ENCODE measurements at regions not wholly inside any gene's neighbourhood (a gene's known extent, or its start where the extent isn't known, plus 50 kb on each side); places are given as distances from the start of the nearest gene placed in this dataset.

DNA sequence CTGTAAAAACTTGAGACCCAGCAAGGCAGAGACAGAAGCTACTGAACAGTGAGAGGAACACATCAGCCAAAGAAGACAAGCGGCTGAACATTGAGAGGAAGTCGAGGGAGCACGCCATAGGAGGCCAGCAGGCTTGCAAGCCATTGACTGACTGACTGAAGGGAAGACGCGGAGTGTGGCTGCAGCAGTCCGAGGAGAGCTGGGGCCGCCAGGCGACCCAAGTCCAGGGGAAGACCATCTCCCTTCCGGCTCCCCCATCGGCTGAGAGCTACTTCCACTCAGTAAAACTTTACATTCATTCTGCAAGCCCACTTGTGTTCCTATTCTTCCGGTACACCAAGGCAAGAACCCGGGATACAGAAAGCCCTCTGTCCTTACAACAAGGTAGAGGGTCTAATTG lies 167.3 kb upstream of the MBL2 start:
- intact Hi-C loops (cut with DNase I) = no loop called here
- WGBS, 2 donors = 88 to 89% methylated on average over 10 to 12 of the region's 12 CpGs
- no peaks in the 10 kb centered on the region for H3K9me3 ChIP-seq
- H3K36me3 ChIP-seq = no peaks in the 10 kb centered on the region
- no peak overlapping the region for H3K27ac ChIP-seq
- peaks cover 0 to 17% (median 0%) of the 10 kb centered on the region in 3 donors for H3K4me1 ChIP-seq
- TF ChIP-seq CTCF (IDR thresholded peaks at IDR 0.05) = no peak
- no peak for TF ChIP-seq POLR2A (IDR thresholded peaks at IDR 0.05)
- no peak overlapping the region for H3K4me3 ChIP-seq
- H3K27me3 ChIP-seq = no peaks in the 10 kb centered on the region
- DNase-seq = no peak

- intact Hi-C loops (cut with DNase I) = no loop called here
- H3K27me3 ChIP-seq = no peaks in the 10 kb centered on the region
- H3K4me3 ChIP-seq = no peak overlapping the region
- TF ChIP-seq CTCF (IDR thresholded peaks at IDR 0.05) = no peak
- no peak for TF ChIP-seq POLR2A (IDR thresholded peaks at IDR 0.05)
- no peak overlapping the region for H3K27ac ChIP-seq
- no peaks in the 10 kb centered on the region for H3K9me3 ChIP-seq
- no peaks in the 10 kb centered on the region for H3K36me3 ChIP-seq
- 63 to 93% methylated on average over 1 of the region's 1 CpG for WGBS, 2 donors
- no peaks in the 10 kb centered on the region for H3K4me1 ChIP-seq
- DNase-seq = no peak
Measured at GRCh38 chr10:52933748-52934147, 161.2 kb upstream of the MBL2 start.

DNA sequence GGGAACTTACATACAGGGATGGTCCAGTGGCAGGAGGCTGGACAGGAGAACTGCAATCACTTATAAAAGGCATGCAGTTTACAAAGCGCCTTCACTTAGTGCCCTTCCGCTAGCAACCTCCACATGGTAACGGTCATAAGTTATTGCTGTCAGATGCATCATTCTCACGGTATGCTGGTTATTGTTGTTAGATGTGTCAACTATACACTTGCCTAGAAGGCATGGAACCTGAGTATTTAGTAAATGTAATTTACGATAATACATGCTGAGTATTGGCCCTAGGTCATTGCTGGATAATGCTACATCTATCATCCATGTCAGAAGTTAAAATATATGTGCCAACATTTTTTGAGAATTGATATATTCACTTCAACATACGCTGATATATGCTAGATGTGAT lies 155.1 kb upstream of the MBL2 start:
- intact Hi-C loops (cut with DNase I) = no loop called here
- WGBS, 2 donors = 68 to 79% methylated on average over 6 of the region's 6 CpGs
- Histone ChIP-seq H3K9me3 (no peaks in the 10 kb centered on the region), H3K27ac (no peak overlapping the region), H3K36me3 (no peaks in the 10 kb centered on the region), H3K27me3 (no peaks in the 10 kb centered on the region), H3K4me3 (no peak overlapping the region), H3K4me1 (no peaks in the 10 kb centered on the region)
- DNase-seq = no peak
- TF ChIP-seq CTCF (IDR thresholded peaks at IDR 0.05) (no peak), POLR2A (IDR thresholded peaks at IDR 0.05) (no peak)

DNA sequence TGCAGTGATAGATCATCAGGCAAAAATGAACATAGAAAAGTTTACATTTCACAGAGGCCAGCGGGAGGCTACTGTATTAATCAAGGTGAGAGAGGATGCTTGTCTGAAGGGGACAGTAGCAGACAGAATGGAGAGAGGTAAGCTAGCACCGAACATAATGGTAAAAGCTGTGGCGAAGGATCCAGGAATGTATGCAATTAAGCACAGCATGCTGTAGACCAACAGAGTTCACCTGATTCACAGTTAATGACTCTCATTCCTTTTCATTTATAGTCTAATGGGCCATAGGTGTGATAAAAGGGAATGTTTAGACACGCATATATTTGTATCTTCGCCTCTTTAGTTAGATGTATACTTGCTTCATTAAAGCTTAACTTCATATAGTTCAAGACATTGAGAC lies 150.9 kb upstream of the MBL2 start:
- Histone ChIP-seq H3K36me3 (no peaks in the 10 kb centered on the region), H3K4me3 (no peak overlapping the region), H3K4me1 (no peaks in the 10 kb centered on the region), H3K27me3 (no peaks in the 10 kb centered on the region), H3K27ac (no peak overlapping the region), H3K9me3 (no peaks in the 10 kb centered on the region)
- 69 to 73% methylated on average over 5 of the region's 5 CpGs for WGBS, 2 donors
- DNase-seq = no peak
- no peak for TF ChIP-seq POLR2A (IDR thresholded peaks at IDR 0.05)
- TF ChIP-seq CTCF (IDR thresholded peaks at IDR 0.05) = no peak
- intact Hi-C loops (cut with DNase I) = no loop called here

- TF ChIP-seq POLR2A (IDR thresholded peaks at IDR 0.05) = no peak
- no peak for TF ChIP-seq CTCF (IDR thresholded peaks at IDR 0.05)
- Histone ChIP-seq H3K4me1 (no peaks in the 10 kb centered on the region), H3K27me3 (no peaks in the 10 kb centered on the region), H3K4me3 (no peak overlapping the region), H3K36me3 (no peaks in the 10 kb centered on the region), H3K9me3 (no peaks in the 10 kb centered on the region), H3K27ac (no peak overlapping the region)
- no peak for DNase-seq
- intact Hi-C loops (cut with DNase I) = no loop called here
Measured at GRCh38 chr10:52918714-52919305, 146.2 kb upstream of the MBL2 start.

Data from esophagus squamous epithelium (tissue), 5 donors.